Astrocyte (in vitro differentiated cells and primary cell): ENCODE measurements at regions not wholly inside any gene's neighbourhood (a gene's known extent, or its start where the extent isn't known, plus 50 kb on each side); places are given as distances from the start of the nearest gene placed in this dataset.

Experiments
- CTCF ChIP-seq: IDR thresholded peaks from 2 replicates; pipeline ENCODE4 v1.5.1; 2011; ENCODE audit warnings: low read depth, mild to moderate bottlenecking, inconsistent platforms, low read length, moderate library complexity; ENCODE audit not compliant: insufficient read depth
- EZH2 ChIP-seq: IDR thresholded peaks from 2 replicates; pipeline ENCODE4 v1.6.1; 2012; ENCODE audit warnings: mild to moderate bottlenecking, low read length, inconsistent platforms; ENCODE audit not compliant: insufficient read depth

DNA sequence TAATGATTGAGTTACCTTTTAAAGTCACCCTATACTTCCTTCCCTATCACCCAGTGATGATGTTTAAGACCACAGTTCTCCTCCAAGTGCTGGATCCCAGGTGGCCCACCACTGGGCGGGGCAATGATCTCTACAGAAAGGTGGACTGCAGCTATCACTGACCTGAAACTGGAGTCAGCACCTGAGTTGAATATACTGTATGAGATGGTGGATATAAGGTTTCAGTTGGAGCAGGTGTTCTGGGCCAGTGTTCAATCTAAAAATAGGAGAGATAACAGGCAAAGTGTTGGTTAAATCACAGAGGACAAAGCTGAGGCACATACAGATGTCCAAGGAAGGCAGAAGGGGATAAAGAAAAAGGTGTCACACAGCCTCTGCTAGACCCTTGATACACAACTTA lies 96.6 kb downstream of the SIPA1L2 start:
- TF ChIP-seq EZH2 (no peak), CTCF (no peak)
